ENCODE measurements at regions not wholly inside any gene's neighbourhood (a gene's known extent, or its start where the extent isn't known, plus 50 kb on each side); places are given as distances from the start of the nearest gene placed in this dataset.

- DNase-seq (ENCODE audit: low read depth in 2 of 2) = no peak
Observed at GRCh38 chr5:8050616-8051175, 181.7 kb downstream of the MTRR start.

- DNase-seq (ENCODE audit: low read depth in 2 of 2) = no peak
Observed at GRCh38 chr5:8053270-8053669, 184.3 kb downstream of the MTRR start.

- no peak for DNase-seq (ENCODE audit: low read depth in 2 of 2)
Observed at GRCh38 chr5:8057769-8058168, 188.8 kb downstream of the MTRR start.

- no peak for DNase-seq (ENCODE audit: low read depth in 2 of 2)
Observed at GRCh38 chr5:8058616-8059190, 189.8 kb downstream of the MTRR start.

GRCh38 chr5:8059337-8059736 is 190.4 kb downstream of the MTRR start:
- no peak for DNase-seq (ENCODE audit: low read depth in 2 of 2)

GRCh38 chr5:8060235-8060952 is 191.4 kb downstream of the MTRR start:
- no peak for DNase-seq (ENCODE audit: low read depth in 2 of 2)

- DNase-seq (ENCODE audit: low read depth in 2 of 2) = no peak
Observed at GRCh38 chr5:8060953-8061429, 192.0 kb downstream of the MTRR start.

GRCh38 chr5:8062521-8062920 is 193.6 kb downstream of the MTRR start:
- no peak for DNase-seq (ENCODE audit: low read depth in 2 of 2)

GRCh38 chr5:8068078-8068477 is 199.1 kb downstream of the MTRR start:
- no peak for DNase-seq (ENCODE audit: low read depth in 2 of 2)

- DNase-seq (ENCODE audit: low read depth in 2 of 2) = no peak
Observed at GRCh38 chr5:8070138-8070537, 201.2 kb downstream of the MTRR start.

GRCh38 chr5:8079056-8079455 is 210.1 kb downstream of the MTRR start:
- no peak for DNase-seq (ENCODE audit: low read depth in 2 of 2)

- DNase-seq (ENCODE audit: low read depth in 2 of 2) = no peak
Observed at GRCh38 chr5:8081179-8081578, 212.2 kb downstream of the MTRR start.

GRCh38 chr5:8093669-8094068 is 224.7 kb downstream of the MTRR start:
- DNase-seq (ENCODE audit: low read depth in 2 of 2) = no peak

- DNase-seq (ENCODE audit: low read depth in 2 of 2) = no peak
Observed at GRCh38 chr5:8094304-8094703, 225.4 kb downstream of the MTRR start.

GRCh38 chr5:8097146-8097545 is 228.2 kb downstream of the MTRR start:
- DNase-seq (ENCODE audit: low read depth in 2 of 2) = no peak

- no peak for DNase-seq (ENCODE audit: low read depth in 2 of 2)
Observed at GRCh38 chr5:8098081-8098480, 229.1 kb downstream of the MTRR start.

- DNase-seq (ENCODE audit: low read depth in 2 of 2) = no peak
Observed at GRCh38 chr5:8102714-8103113, 233.8 kb downstream of the MTRR start.

GRCh38 chr5:8114597-8115266 is 245.8 kb downstream of the MTRR start:
- no peak for DNase-seq (ENCODE audit: low read depth in 2 of 2)

- no peak for DNase-seq (ENCODE audit: low read depth in 2 of 2)
Observed at GRCh38 chr5:8123559-8123958, 254.6 kb downstream of the MTRR start.

GRCh38 chr5:8134609-8135008 is 265.7 kb downstream of the MTRR start:
- DNase-seq (ENCODE audit: low read depth in 2 of 2) = no peak

GRCh38 chr5:8135742-8136141 is 266.8 kb downstream of the MTRR start:
- DNase-seq (ENCODE audit: low read depth in 2 of 2) = no peak

GRCh38 chr5:8136271-8136670 is 267.3 kb downstream of the MTRR start:
- no peak for DNase-seq (ENCODE audit: low read depth in 2 of 2)
